ENCODE measurements at regions not wholly inside any gene's neighbourhood (a gene's known extent, or its start where the extent isn't known, plus 50 kb on each side); places are given as distances from the start of the nearest gene placed in this dataset.

DNA sequence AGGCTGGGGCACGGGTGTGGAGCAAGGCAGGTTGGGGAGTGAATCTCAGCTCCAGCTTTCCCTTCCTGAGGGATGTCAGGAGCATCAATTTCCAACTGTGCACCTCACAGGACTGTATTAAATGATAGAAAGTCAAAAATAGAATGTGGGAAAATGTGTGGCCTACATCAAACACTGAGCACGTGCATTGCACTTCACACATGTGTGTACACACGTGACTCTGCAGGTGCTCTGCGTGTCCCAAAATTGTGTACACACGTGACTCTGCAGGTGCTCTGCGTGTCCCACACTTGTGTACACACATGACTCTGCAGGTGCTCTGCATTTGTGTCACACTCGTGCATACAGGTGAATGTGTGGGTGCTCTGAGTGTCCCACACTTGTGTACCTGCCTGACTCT lies 577.2 kb upstream of the SALL3 start:
- TF ChIP-seq, protein P1, sequence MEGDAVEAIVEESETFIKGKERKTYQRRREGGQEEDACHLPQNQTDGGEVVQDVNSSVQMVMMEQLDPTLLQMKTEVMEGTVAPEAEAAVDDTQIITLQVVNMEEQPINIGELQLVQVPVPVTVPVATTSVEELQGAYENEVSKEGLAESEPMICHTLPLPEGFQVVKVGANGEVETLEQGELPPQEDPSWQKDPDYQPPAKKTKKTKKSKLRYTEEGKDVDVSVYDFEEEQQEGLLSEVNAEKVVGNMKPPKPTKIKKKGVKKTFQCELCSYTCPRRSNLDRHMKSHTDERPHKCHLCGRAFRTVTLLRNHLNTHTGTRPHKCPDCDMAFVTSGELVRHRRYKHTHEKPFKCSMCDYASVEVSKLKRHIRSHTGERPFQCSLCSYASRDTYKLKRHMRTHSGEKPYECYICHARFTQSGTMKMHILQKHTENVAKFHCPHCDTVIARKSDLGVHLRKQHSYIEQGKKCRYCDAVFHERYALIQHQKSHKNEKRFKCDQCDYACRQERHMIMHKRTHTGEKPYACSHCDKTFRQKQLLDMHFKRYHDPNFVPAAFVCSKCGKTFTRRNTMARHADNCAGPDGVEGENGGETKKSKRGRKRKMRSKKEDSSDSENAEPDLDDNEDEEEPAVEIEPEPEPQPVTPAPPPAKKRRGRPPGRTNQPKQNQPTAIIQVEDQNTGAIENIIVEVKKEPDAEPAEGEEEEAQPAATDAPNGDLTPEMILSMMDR (IDR thresholded peaks at IDR 0.05) = no peak
- DNase-seq = peak in 1 of 4 donors; percentile 21
- intact Hi-C loops (cut with DNase I) = no loop called here
- Histone ChIP-seq H3K27me3 (peaks cover 0 to 7% of the 10 kb centered on the region in 2 donors), H3K9me3 (peaks cover 0 to 3% of the 10 kb centered on the region in 2 donors), H3K27ac (no peak overlapping the region), H3K36me3 (no peaks in the 10 kb centered on the region), H3K4me3 (no peak overlapping the region), H3K4me1 (no peaks in the 10 kb centered on the region)
- no peak for ATAC-seq

DNA sequence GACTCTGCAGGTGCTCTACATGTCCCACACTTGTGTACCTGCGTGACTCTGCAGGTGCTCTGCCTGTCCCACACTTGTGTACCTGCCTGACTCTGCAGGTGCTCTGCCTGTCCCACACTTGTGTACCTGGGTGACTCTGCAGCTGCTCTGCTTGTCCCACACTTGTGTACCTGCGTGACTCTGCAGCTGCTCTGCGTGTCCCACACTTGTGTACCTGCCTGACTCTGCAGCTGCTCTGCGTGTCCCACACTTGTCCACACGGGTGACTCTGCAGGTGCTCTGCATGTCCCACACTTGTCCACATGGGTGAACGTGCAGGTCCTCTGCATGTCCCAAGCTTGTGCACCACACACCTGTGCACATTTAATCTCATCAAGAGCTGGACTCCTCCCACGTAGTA lies 576.7 kb upstream of the SALL3 start:
- H3K4me1 ChIP-seq = no peaks in the 10 kb centered on the region
- intact Hi-C loops (cut with DNase I) = no loop called here
- peaks cover 0 to 7% of the 10 kb centered on the region in 2 donors for H3K27me3 ChIP-seq

DNA sequence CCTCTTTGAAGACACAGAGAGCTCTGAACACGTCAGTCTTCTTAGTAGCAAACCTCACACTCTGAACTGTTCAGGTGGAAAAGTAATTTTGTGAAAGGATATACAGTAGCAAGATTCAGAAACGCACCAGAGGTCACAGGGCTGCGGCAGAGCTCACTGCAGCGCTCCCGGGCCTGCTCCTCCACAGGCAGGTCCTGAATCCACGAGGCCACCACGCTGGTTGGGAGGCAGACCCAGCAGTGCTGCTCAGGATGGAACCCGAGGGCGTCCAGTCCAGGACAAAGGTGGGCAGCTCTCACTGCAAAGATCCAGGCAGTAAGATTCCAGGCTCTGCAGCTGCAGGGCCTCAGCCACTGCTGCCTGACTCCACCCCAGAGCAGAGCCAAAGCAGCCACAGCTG lies 576.2 kb upstream of the SALL3 start:
- DNase-seq = peak in 1 of 4 donors; percentile 39
- no peaks in the 10 kb centered on the region for H3K9me3 ChIP-seq
- no peak overlapping the region for H3K4me3 ChIP-seq
- peaks cover 0 to 7% of the 10 kb centered on the region in 2 donors for H3K27me3 ChIP-seq
- ATAC-seq = no peak
- intact Hi-C loops (cut with DNase I) = no loop called here
- H3K36me3 ChIP-seq = no peaks in the 10 kb centered on the region
- TF ChIP-seq, protein P1 (IDR thresholded peaks at IDR 0.05) = no peak
- no peaks in the 10 kb centered on the region for H3K4me1 ChIP-seq
- no peak overlapping the region for H3K27ac ChIP-seq

More for the DNA sequence above, 576.7 kb upstream of the SALL3 start:
- no peak overlapping the region for H3K27ac ChIP-seq
- DNase-seq (no peak), ATAC-seq (no peak)
- H3K4me3 ChIP-seq = no peak overlapping the region
- TF ChIP-seq, protein P1 (IDR thresholded peaks at IDR 0.05) = no peak
- no peaks in the 10 kb centered on the region for H3K36me3 ChIP-seq
- no peaks in the 10 kb centered on the region for H3K9me3 ChIP-seq

DNA sequence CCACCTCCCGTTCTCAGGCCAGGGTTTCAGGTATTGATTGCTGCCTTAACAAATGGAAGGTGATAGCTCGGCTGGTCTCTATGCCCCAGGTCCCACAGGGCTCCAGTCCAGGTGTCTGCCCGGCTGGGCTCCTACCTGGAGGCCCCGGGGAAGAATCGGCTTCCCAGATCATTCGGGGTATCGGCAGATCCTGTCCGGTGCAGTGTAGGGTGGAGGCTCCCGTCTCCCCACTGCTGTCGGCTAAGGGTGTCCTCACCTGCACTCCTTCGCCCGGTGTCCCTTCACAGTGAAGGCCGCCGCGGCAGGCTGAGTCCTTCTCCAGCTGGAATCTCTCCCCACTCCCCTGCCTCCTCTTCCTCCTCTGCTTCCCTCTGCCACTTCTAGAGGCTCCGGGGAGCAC lies 573.9 kb upstream of the SALL3 start:
- peak in 1 of 4 donors; percentile 45 for DNase-seq
- no peak overlapping the region for H3K4me3 ChIP-seq
- no peaks in the 10 kb centered on the region for H3K36me3 ChIP-seq
- TF ChIP-seq, protein P1 (IDR thresholded peaks at IDR 0.05) = no peak
- no peak for ATAC-seq
- no peaks in the 10 kb centered on the region for H3K9me3 ChIP-seq
- intact Hi-C loops (cut with DNase I) = no loop called here
- no peak overlapping the region for H3K27ac ChIP-seq
- no peaks in the 10 kb centered on the region for H3K4me1 ChIP-seq
- H3K27me3 ChIP-seq = no peaks in the 10 kb centered on the region

DNA sequence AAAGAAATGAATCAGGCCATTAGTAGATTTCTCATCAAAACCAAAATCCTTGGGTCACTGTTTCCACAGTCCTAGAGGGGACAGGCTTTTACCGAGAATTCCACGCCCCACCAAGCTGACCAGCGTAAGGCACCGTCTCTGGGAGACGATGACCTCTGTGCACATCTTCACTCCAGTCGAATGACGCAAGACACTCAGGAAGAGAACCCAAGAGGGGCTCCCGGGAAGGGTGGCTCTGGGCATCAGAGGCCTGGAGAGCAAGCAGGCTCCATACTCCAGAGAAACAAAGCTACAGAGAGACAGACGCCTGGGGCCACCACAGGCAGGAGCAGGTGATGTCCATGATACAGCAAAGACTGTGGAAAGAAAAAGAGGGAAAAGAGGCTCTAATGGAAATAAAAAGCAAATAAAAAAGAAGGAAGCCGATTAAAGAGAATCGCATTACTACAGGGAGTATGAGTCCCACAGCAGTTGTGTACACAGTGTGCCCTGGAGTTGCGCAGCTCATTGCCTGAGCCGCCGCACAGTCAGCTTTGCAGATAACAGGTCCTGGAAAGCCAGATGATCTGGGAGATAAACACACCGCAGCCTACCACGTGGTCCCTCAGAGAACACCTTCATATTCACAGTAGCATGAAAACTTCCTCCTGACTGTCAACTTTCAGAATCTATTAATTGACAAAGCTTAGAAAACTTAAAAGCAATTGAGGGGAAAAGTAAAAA lies 572.7 kb upstream of the SALL3 start:
- H3K36me3 ChIP-seq = no peaks in the 10 kb centered on the region
- TF ChIP-seq, protein P1 (IDR thresholded peaks at IDR 0.05) = no peak
- H3K9me3 ChIP-seq = no peaks in the 10 kb centered on the region
- H3K4me3 ChIP-seq = no peak overlapping the region
- no peaks in the 10 kb centered on the region for H3K27me3 ChIP-seq
- H3K27ac ChIP-seq = no peak overlapping the region
- DNase-seq (peak in 1 of 4 donors; percentile 41), ATAC-seq (peak; percentile 52)
- intact Hi-C loops (cut with DNase I) = no loop called here
- no peaks in the 10 kb centered on the region for H3K4me1 ChIP-seq

Data from left lung (tissue), 4 donors.